HG02973 (cell line): ENCODE measurements at regions not wholly inside any gene's neighbourhood (a gene's known extent, or its start where the extent isn't known, plus 50 kb on each side); places are given as distances from the start of the nearest gene placed in this dataset.

Experiments
- ATAC-seq: cut with Tn5 transposase; IDR thresholded peaks from one replicate; pipeline ENCODE4 v1.9.1; 2021; ENCODE audit warnings: moderate library complexity; ENCODE audit not compliant: unreplicated experiment

- no peak for ATAC-seq
Measured at GRCh38 chr9:81741103-81741502, 51.8 kb upstream of the TLE1 start.

- ATAC-seq, result no peak
Measured at GRCh38 chr9:81748091-81748490, 58.7 kb upstream of the TLE1 start.

GRCh38 chr9:81753436-81753835 is 64.1 kb upstream of the TLE1 start:
- ATAC-seq, result no peak

- ATAC-seq, result no peak
Measured at GRCh38 chr9:81754245-81754644, 64.9 kb upstream of the TLE1 start.

- ATAC-seq, result no peak
Measured at GRCh38 chr9:81755721-81756120, 66.4 kb upstream of the TLE1 start.

GRCh38 chr9:81756561-81756960 is 67.2 kb upstream of the TLE1 start:
- no peak for ATAC-seq

- ATAC-seq, result no peak
Measured at GRCh38 chr9:81758123-81758797, 68.9 kb upstream of the TLE1 start.

- no peak for ATAC-seq
Measured at GRCh38 chr9:81759680-81760215, 70.4 kb upstream of the TLE1 start.

GRCh38 chr9:81767921-81768320 is 78.6 kb upstream of the TLE1 start:
- no peak for ATAC-seq

GRCh38 chr9:81771571-81771970 is 82.2 kb upstream of the TLE1 start:
- no peak for ATAC-seq

- ATAC-seq, result no peak
Measured at GRCh38 chr9:81772144-81772543, 82.8 kb upstream of the TLE1 start.

GRCh38 chr9:81776390-81776789 is 87.0 kb upstream of the TLE1 start:
- no peak for ATAC-seq

- no peak for ATAC-seq
Measured at GRCh38 chr9:81776834-81777233, 87.5 kb upstream of the TLE1 start.

- no peak for ATAC-seq
Measured at GRCh38 chr9:81777482-81777881, 88.1 kb upstream of the TLE1 start.

- no peak for ATAC-seq
Measured at GRCh38 chr9:81782313-81782995, 93.1 kb upstream of the TLE1 start.

- no peak for ATAC-seq
Measured at GRCh38 chr9:81787747-81788632, 98.6 kb upstream of the TLE1 start.

- no peak for ATAC-seq
Measured at GRCh38 chr9:81789721-81790120, 100.4 kb upstream of the TLE1 start.

- ATAC-seq, result no peak
Measured at GRCh38 chr9:81790166-81790565, 100.8 kb upstream of the TLE1 start.

GRCh38 chr9:81791076-81791475 is 101.7 kb upstream of the TLE1 start:
- no peak for ATAC-seq

- no peak for ATAC-seq
Measured at GRCh38 chr9:81798606-81799005, 109.3 kb upstream of the TLE1 start.

GRCh38 chr9:81801190-81801589 is 111.8 kb upstream of the TLE1 start:
- ATAC-seq, result no peak

- ATAC-seq, result no peak
Measured at GRCh38 chr9:81804306-81804705, 115.0 kb upstream of the TLE1 start.
